ENCODE measurements at regions not wholly inside any gene's neighbourhood (a gene's known extent, or its start where the extent isn't known, plus 50 kb on each side); places are given as distances from the start of the nearest gene placed in this dataset.
A peak's percentile ranks its signal among the peaks of the same experiment; 100 is the strongest.

DNA sequence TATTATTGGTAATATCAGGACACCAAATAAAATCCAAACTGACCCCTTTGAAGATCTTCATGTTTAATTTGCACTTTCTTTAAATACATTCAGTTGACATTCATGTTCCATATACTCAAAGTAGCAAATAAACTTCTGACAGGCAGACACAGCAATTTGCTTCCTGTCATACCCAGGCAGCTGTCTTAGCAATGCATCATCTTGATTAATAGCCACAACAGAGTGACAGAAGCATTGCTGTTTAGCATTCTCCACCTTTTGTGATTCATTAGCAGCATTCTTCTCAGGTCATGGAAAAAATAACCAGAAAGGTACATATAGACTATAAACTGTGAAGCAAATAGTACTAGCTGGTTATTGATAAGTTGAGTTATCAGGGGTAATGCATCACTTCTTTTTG lies 366.8 kb downstream of the CYLC2 start:
- in situ Hi-C loops (cut with HindIII; ENCODE audit: low pct_unique_long_range_greater_than_20kb, low sequenced_read_pairs) = no loop called here
- no peak for DNase-seq (ENCODE audit: low read depth)

DNA sequence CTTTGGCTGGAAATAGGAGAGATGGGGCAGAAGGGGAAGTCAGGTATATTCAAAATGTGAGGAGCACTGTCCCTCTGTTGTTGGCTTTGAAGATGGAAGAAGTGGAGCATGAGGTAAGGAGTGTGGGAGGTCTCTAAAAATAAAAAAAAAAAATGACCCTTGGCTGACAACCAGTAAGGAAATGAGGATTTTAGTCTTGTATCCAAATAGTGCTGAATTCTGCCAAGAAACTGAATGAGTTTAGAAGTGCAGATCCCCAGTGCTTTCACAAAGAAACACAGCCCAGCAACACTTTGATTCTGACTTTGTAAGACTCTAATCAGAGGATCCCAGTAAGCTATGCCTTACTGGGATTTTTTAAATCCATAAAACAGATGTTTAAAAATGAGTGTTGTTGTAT lies 367.9 kb downstream of the CYLC2 start:
- no peak for DNase-seq (ENCODE audit: low read depth)
- in situ Hi-C loops (cut with HindIII; ENCODE audit: low pct_unique_long_range_greater_than_20kb, low sequenced_read_pairs) = no loop called here

DNA sequence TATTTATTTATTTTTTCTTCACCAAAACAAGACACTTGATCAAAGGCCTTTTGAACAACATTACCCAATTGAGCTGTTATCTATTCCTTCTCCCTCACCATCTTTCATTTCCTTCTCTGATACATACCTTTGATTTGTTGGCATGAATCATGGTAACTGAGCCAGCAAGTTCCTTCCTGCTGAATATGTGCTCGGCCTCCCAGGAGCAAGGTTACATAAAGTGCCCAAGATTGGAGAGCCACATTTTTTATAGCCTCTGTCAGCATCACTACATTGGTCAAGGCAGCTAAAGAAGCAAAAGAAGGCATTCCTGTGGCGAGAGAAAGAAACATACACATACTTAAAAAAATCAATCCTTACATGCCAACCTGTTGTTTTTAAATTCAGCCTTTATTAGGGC lies 369.6 kb downstream of the CYLC2 start:
- in situ Hi-C loops (cut with HindIII; ENCODE audit: low pct_unique_long_range_greater_than_20kb, low sequenced_read_pairs) = no loop called here
- peak; percentile 53 for DNase-seq (ENCODE audit: low read depth)

GRCh38 chr9:103371152-103371551 lies 376.0 kb downstream of the CYLC2 start:
- in situ Hi-C loops (cut with HindIII; ENCODE audit: low pct_unique_long_range_greater_than_20kb, low sequenced_read_pairs) = no loop called here
- DNase-seq (ENCODE audit: low read depth) = no peak

GRCh38 chr9:103372828-103373227 lies 377.7 kb downstream of the CYLC2 start:
- in situ Hi-C loops (cut with HindIII; ENCODE audit: low pct_unique_long_range_greater_than_20kb, low sequenced_read_pairs) = no loop called here

DNA sequence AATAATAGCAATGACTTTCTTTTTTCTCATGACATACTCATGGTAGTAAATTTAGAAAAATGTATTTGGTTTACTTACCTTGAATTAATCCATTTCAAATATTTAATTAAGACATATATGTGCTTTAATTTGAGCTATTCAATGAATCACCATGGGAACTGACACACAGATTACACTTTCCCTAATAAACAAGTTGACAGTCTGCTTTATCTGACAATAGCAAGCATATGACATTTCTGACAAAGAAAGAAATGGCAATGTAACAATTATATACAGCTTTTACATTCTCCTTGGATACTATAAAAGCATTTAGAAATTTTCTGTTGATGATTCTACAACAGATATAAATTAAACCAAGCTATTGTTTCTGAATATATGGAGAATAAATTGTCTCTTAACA lies 382.5 kb downstream of the CYLC2 start:
- no peak for DNase-seq (ENCODE audit: low read depth)
- in situ Hi-C loops (cut with HindIII; ENCODE audit: low pct_unique_long_range_greater_than_20kb, low sequenced_read_pairs) = no loop called here

More at GRCh38 chr9:103372828-103373227, 377.7 kb downstream of the CYLC2 start:
- no peak for DNase-seq (ENCODE audit: low read depth)

DNA sequence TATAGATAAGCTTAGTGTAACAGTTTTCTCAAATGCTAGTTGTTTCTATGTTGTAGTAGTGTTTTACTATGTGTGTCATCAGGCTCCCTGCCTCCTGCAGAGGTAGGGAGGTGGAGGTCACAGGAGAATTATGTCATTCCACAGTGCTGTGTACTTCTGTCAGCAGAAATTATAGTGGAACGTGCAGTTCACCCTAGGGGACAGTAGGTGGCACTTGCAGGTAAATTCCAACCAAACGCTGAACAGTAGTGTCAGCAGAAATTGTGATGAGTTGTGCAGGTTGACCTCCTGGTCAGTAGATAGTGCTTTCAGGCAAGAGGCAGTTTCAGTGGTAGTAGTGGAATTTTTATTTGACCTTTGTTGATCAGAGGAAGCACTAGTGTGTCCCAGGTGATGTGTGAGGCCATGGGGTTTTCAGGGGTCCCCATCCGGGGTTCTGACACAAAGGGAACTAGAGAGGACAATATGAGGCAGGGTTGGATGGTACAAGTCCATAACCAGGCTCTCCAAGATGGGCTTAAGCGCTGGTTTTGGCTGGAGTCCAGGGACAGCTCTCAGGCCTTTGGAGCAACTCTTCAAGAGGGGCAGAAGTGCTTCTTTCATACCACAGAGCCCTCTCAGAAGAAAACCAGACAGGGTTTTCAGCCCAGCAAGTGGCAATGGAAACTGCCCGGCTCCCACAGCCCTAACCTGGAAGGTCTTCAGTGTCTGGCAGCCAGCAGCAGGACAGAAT lies 402.9 kb downstream of the CYLC2 start:
- in situ Hi-C loops (cut with HindIII; ENCODE audit: low pct_unique_long_range_greater_than_20kb, low sequenced_read_pairs) = no loop called here
- peak; percentile 51 for DNase-seq (ENCODE audit: low read depth)

DNA sequence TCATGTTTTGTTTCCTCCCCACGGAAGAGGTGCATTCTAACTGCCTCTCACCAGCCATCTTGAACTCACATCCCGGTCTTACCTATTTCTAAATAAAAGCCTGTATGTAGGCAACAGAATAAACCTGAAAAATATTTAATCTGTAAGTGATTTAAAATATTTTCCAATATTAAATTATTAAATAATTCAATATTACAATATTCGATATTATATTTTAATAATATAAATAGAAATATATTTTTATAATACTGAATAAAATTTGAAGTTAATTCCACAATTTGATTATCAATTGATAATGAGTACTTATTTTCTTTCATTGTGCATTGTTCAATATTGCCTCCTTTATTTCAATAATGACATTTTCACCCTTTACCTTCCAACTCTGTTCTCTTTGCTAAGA lies 404.4 kb downstream of the CYLC2 start:
- in situ Hi-C loops (cut with HindIII; ENCODE audit: low pct_unique_long_range_greater_than_20kb, low sequenced_read_pairs) = no loop called here

DNA sequence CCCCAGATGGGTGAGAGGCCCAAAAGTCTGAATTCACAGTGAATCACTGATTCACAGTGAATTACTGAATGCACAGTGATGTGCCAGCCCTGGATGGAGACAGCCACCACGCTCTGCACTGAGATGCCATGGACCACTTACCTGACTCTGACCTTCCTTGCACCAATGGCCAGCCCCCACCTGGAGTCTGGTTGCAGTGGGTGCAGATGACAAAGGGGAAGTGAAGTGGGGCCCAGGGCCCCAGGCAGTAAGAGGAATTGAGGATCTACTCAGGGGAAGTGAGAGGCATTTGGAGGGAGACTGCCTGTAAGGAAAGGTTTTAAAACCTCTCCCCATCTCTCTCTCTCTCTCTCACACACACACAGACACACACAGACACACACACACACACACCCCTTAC lies 412.1 kb downstream of the CYLC2 start:
- DNase-seq (ENCODE audit: low read depth) = no peak
- in situ Hi-C loops (cut with HindIII; ENCODE audit: low pct_unique_long_range_greater_than_20kb, low sequenced_read_pairs) = no loop called here

More for the DNA sequence above, 404.4 kb downstream of the CYLC2 start:
- DNase-seq (ENCODE audit: low read depth) = no peak

DNA sequence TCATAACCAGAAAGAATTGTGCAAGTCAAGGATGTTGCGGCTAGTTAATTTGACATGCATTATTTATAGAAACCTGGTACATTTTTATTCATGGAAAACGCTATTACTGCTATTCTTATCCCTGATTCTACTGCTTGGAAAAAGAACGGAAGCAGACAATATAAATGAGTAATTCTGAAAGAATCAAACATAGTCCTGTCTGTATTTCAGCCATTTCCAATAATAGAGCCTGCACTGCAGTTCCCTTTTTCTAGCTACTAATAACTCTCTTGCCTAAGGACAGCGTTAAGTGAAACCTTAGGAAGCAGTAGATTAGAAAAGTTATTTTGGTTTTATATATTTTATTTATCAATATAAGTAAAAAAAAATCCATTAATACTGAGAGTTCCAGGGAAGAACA lies 414.9 kb downstream of the CYLC2 start:
- in situ Hi-C loops (cut with HindIII; ENCODE audit: low pct_unique_long_range_greater_than_20kb, low sequenced_read_pairs) = no loop called here
- DNase-seq (ENCODE audit: low read depth) = no peak

DNA sequence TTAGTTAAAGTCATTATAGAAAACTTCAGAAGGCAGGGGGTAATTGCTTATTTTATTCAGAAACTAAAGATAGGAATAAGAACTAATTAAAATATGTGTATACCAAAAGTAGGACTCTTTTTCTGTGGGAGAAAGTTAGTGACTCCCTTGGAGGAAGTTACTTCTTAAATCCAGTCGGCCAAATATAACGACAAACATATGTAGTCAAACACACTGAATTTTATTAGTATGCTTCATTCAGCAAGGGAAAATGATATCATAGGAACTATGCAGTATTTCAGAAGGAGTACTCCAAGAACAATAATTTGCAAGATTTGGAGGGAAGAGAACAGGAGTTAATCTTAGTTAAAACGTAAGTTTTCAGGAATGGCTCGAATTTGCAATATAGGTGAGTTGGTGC lies 432.6 kb downstream of the CYLC2 start:
- DNase-seq (ENCODE audit: low read depth) = no peak
- in situ Hi-C loops (cut with HindIII; ENCODE audit: low pct_unique_long_range_greater_than_20kb, low sequenced_read_pairs) = no loop called here

DNA sequence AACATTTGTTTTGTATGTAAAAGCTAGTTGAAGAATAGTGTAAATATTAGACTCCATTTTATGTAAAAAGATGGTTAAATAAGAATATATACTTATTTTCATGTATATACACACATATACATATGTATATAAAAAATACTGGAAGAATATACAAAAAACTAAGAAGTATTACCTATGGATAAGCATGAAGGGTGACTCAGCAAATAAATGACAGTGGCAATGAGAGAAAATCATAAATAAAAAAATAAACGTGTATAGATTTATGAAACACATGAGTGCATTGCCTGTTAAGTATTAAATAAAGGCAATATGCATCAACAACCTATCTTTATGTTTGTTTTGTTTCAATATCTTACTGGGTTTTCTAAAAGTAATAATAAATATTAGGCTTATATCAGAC lies 435.3 kb downstream of the CYLC2 start:
- DNase-seq (ENCODE audit: low read depth) = no peak
- in situ Hi-C loops (cut with HindIII; ENCODE audit: low pct_unique_long_range_greater_than_20kb, low sequenced_read_pairs) = no loop called here

- in situ Hi-C loops (cut with HindIII; ENCODE audit: low pct_unique_long_range_greater_than_20kb, low sequenced_read_pairs) = no loop called here
Measured at GRCh38 chr9:103431809-103432208, 436.7 kb downstream of the CYLC2 start.

GRCh38 chr9:103444176-103444575 lies 449.0 kb downstream of the CYLC2 start:
- no peak for DNase-seq (ENCODE audit: low read depth)
- in situ Hi-C loops (cut with HindIII; ENCODE audit: low pct_unique_long_range_greater_than_20kb, low sequenced_read_pairs) = no loop called here

More at GRCh38 chr9:103431809-103432208, 436.7 kb downstream of the CYLC2 start:
- no peak for DNase-seq (ENCODE audit: low read depth)

DNA sequence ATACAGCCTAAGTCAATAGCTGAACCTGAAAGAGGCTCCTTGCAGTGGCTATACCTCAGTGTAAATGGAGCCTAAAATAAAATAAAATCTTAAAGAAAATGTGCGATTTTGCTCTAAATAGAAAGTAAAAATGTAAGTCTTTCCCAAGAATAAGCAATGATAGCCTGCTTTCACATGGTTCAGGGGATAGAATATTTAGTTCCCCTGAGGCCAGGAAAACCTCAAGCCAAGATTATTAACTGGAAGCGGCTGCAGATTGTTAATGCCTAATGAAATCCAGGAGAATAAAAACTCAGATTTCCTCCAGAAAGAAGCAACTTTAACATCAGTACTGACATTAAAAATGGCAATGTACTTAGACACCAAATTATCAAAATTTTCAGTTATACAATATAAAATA lies 463.7 kb downstream of the CYLC2 start:
- in situ Hi-C loops (cut with HindIII; ENCODE audit: low pct_unique_long_range_greater_than_20kb, low sequenced_read_pairs) = no loop called here
- DNase-seq (ENCODE audit: low read depth) = no peak

DNA sequence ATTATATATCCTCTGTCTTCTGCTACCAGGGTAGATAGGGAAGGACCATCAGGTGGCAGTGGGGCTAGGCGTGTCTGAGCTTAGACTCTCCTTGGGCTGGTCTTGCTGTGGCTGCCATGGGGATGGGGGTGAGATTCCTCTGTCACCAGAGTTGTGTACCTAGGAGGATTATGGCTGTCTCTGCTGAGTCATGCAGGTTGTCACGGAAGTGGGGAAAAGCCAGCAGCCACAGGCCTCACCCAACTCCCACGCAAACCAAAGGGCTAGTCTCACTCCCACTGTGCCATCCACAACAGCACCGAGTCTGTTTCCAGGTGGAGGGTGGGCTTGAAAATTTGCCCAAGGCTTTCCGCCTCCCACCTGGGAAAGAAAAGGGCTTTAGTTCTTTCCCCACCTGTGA lies 476.1 kb downstream of the CYLC2 start:
- in situ Hi-C loops (cut with HindIII; ENCODE audit: low pct_unique_long_range_greater_than_20kb, low sequenced_read_pairs) = no loop called here
- no peak for DNase-seq (ENCODE audit: low read depth)

DNA sequence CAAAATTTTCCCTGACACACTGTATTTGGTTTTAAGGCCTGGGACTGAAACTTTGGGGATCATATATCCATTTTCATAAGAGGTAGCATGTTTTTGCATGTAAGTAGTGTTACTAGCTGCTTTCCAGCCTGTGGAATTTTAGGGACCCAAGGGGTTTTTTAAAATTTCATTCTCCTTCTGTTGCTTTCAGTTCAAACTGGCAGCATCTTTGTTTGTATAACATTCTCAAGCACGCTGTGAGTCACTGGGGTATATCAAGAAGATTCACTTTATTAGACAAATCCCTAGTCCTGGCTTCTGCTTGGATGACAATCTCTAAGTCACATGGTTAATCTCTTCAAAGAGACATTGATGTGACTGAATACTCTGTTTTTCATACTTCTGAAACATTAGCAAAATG lies 479.0 kb downstream of the CYLC2 start:
- in situ Hi-C loops (cut with HindIII; ENCODE audit: low pct_unique_long_range_greater_than_20kb, low sequenced_read_pairs) = no loop called here
- no peak for DNase-seq (ENCODE audit: low read depth)

DNA sequence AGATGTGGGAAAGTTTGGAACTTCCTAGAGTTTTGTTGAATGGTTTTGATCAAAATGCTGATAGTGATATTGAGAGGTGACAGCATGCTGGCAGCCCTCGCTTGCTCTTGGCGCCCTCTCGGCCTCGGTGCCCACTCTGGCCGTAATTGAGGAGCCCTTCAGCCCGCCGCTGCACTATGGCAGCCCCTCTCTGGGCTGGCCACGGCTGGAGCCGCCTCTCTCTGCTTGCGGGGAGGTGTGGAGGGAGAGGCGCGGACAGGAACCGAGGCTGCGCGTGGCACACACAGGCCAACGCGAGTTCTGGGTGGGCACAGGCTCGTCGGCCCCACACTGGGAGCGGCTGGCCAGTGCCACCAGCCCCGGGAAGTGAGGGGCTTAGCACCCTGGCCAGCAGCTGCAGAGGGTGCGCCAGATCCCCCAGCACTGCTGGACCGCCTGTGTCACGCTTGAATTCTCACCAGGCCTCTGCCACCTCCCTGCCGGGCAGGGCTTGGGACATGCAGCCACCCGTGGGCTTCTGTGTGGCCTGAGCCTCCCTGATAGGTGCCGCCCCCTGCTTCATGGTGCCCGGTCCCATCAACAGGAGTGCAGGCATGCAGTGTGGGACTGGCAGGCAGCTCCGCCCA lies 488.5 kb downstream of the CYLC2 start:
- DNase-seq (ENCODE audit: low read depth) = no peak
- in situ Hi-C loops (cut with HindIII; ENCODE audit: low pct_unique_long_range_greater_than_20kb, low sequenced_read_pairs) = no loop called here

DNA sequence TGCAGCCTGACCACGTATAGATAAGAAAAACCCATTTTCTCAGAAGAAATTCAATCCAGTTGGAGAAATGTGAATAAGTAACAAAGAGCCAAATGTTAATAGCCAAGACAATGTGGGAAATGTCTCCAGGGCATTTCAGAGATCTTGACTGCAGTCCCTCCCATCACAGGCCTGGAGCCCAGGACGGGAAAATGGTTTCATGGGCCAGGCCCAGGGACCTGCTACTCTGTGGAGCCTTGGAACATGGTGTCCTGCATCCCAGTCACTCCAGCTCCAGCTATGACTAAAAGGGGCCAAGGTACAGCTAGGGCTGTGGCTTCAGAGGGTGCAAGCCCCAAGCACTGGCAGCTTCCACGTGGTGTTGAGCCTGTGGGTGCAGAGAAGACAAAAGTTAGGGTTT lies 490.0 kb downstream of the CYLC2 start:
- in situ Hi-C loops (cut with HindIII; ENCODE audit: low pct_unique_long_range_greater_than_20kb, low sequenced_read_pairs) = no loop called here

GRCh38 chr9:103514767-103515166 lies 519.6 kb downstream of the CYLC2 start:
- DNase-seq (ENCODE audit: low read depth) = no peak
- in situ Hi-C loops (cut with HindIII; ENCODE audit: low pct_unique_long_range_greater_than_20kb, low sequenced_read_pairs) = no loop called here

More for the DNA sequence above, 490.0 kb downstream of the CYLC2 start:
- no peak for DNase-seq (ENCODE audit: low read depth)

All from Caki2 (cell line).